ENCODE measurements at regions not wholly inside any gene's neighbourhood (a gene's known extent, or its start where the extent isn't known, plus 50 kb on each side); places are given as distances from the start of the nearest gene placed in this dataset.

- no peak for DNase-seq (ENCODE audit: low read depth)
- no peak overlapping the region for H3K4me3 ChIP-seq (ENCODE audit: low read depth, low read length)
- TF ChIP-seq CTCF (IDR thresholded peaks at IDR 0.05; ENCODE audit: control insufficient read depth, extremely low read depth, insufficient read depth): no peak
These were observed 56.4 kb upstream of the TOM1L1 start for GRCh38 chr17:54844233-54844632.

GRCh38 chr17:54848368-54848987, 52.2 kb upstream of the TOM1L1 start:
- no peak for TF ChIP-seq CTCF (IDR thresholded peaks at IDR 0.05; ENCODE audit: control insufficient read depth, extremely low read depth, insufficient read depth)
- H3K4me3 ChIP-seq (ENCODE audit: low read depth, low read length): no peak overlapping the region
- peak; percentile 10 for DNase-seq (ENCODE audit: low read depth)

GRCh38 chr17:54849660-54850059, 51.0 kb upstream of the TOM1L1 start:
- no peak for TF ChIP-seq CTCF (IDR thresholded peaks at IDR 0.05; ENCODE audit: control insufficient read depth, extremely low read depth, insufficient read depth)
- H3K4me3 ChIP-seq (ENCODE audit: low read depth, low read length): no peak overlapping the region
- no peak for DNase-seq (ENCODE audit: low read depth)
